ENCODE measurements at regions not wholly inside any gene's neighbourhood (a gene's known extent, or its start where the extent isn't known, plus 50 kb on each side); places are given as distances from the start of the nearest gene placed in this dataset.
"Not testable (repeated sequence)": the region's sequence is repeated elsewhere in the genome, so short reads cannot be mapped to it uniquely, and the experiment has no call there.

- no peak for TF ChIP-seq Cebpa-rat (IDR thresholded peaks at IDR 0.05)
- Histone ChIP-seq H3K4me1 (peaks cover 0 to 10% (median 0%) of the 10 kb centered on the region in 10 experiments; a peak in 1 of 20 replicates), H3K27ac (no peak overlapping the region), H3K36me3 (no peaks in the 10 kb centered on the region), H3K4me2 (no peak overlapping the region), H3K9ac (no peak overlapping the region), H3K4me3 (no peak overlapping the region), H4K20me1 (no peaks in the 10 kb centered on the region), H3K9me3 (replicated peaks in 1 of 11) (peaks cover 17 to 27% (median 22%) of the 10 kb centered on the region in 11 experiments), H3K27me3 (no peaks in the 10 kb centered on the region)
Measured at GRCh38 chr12:3378655-3379054, 112.3 kb upstream of the PRMT8 start.

GRCh38 chr12:3379079-3379478, 111.9 kb upstream of the PRMT8 start:
- Histone ChIP-seq H3K4me3 (no peak overlapping the region), H3K36me3 (no peaks in the 10 kb centered on the region), H4K20me1 (no peaks in the 10 kb centered on the region), H3K27ac (no peak overlapping the region), H3K9ac (no peak overlapping the region), H3K4me2 (no peak overlapping the region), H3K4me1 (peaks cover 0 to 10% (median 0%) of the 10 kb centered on the region in 10 experiments; a peak in 1 of 20 replicates), H3K27me3 (no peaks in the 10 kb centered on the region), H3K9me3 (replicated peaks in 1 of 11) (peaks cover 17 to 27% (median 22%) of the 10 kb centered on the region in 11 experiments)
- TF ChIP-seq Cebpa-rat (IDR thresholded peaks at IDR 0.05) = no peak

- peak in 4 of 11 experiments; percentile 7 to 49 (median 29); a peak in 2 of 22 replicates for TF ChIP-seq Cebpa-rat (IDR thresholded peaks at IDR 0.05)
- H3K27ac ChIP-seq = no peak overlapping the region
- H3K27me3 ChIP-seq = no peaks in the 10 kb centered on the region
- H4K20me1 ChIP-seq = no peaks in the 10 kb centered on the region
- H3K36me3 ChIP-seq = no peaks in the 10 kb centered on the region
- H3K9me3 ChIP-seq (replicated peaks in 1 of 11) = peaks cover 17 to 24% (median 21%) of the 10 kb centered on the region in 11 experiments
- no peak overlapping the region for H3K4me3 ChIP-seq
- H3K4me2 ChIP-seq = 0 out of 22 replicates have a peak overlapping the region, but pooled peaks of 2 of the 11 experiments have one; percentile 1 to 35
- H3K9ac ChIP-seq = no peak overlapping the region
- H3K4me1 ChIP-seq = peaks cover 0 to 10% (median 0%) of the 10 kb centered on the region in 10 experiments; a peak in 1 of 20 replicates
Measured at GRCh38 chr12:3380200-3381043, 110.6 kb upstream of the PRMT8 start.

- Histone ChIP-seq H3K9me3 (replicated peaks in 1 of 11) (peaks cover 10 to 15% (median 12%) of the 10 kb centered on the region in 11 experiments), H3K9ac (no peak overlapping the region), H3K4me2 (peak overlapping the region in 2 of 11 experiments; percentile 1 to 35; a peak in 1 of 22 replicates), H3K27ac (no peak overlapping the region), H3K27me3 (no peaks in the 10 kb centered on the region), H4K20me1 (no peaks in the 10 kb centered on the region), H3K4me1 (peaks cover 0 to 10% (median 0%) of the 10 kb centered on the region in 10 experiments; a peak in 1 of 20 replicates), H3K4me3 (no peak overlapping the region), H3K36me3 (no peaks in the 10 kb centered on the region)
- no peak for TF ChIP-seq Cebpa-rat (IDR thresholded peaks at IDR 0.05)
Measured at GRCh38 chr12:3381059-3382047, 109.7 kb upstream of the PRMT8 start.

- H3K4me1 ChIP-seq = no peaks in the 10 kb centered on the region
Measured at GRCh38 chr12:3389986-3390385, 101.0 kb upstream of the PRMT8 start.

GRCh38 chr12:3397596-3397995, 93.4 kb upstream of the PRMT8 start:
- H3K4me3 ChIP-seq, H3K4me1 ChIP-seq, H3K4me2 ChIP-seq, H3K36me3 ChIP-seq, H3K9ac ChIP-seq, H4K20me1 ChIP-seq, H3K27ac ChIP-seq, H3K27me3 ChIP-seq: not testable (repeated sequence)
- peaks cover 5 to 30% (median 18%) of the 10 kb centered on the region in 11 experiments; a peak in 18 of 22 replicates for H3K9me3 ChIP-seq (replicated peaks in 1 of 11)

More at GRCh38 chr12:3389986-3390385, 101.0 kb upstream of the PRMT8 start:
- TF ChIP-seq Cebpa-rat (IDR thresholded peaks at IDR 0.05) = no peak
- H3K27me3 ChIP-seq = no peaks in the 10 kb centered on the region
- H3K9ac ChIP-seq = no peak overlapping the region
- no peak overlapping the region for H3K27ac ChIP-seq
- H3K4me3 ChIP-seq = no peak overlapping the region
- H3K4me2 ChIP-seq = no peak overlapping the region
- H3K9me3 ChIP-seq (replicated peaks in 1 of 11) = 0 out of 22 replicates have a peak, but pooled peaks cover 0 to 3% (median 0%) of the 10 kb centered on the region in 11 experiments
- no peaks in the 10 kb centered on the region for H3K36me3 ChIP-seq
- H4K20me1 ChIP-seq = no peaks in the 10 kb centered on the region

- no peaks in the 10 kb centered on the region for H3K36me3 ChIP-seq
- no peaks in the 10 kb centered on the region for H3K27me3 ChIP-seq
- no peak for TF ChIP-seq Cebpa-rat (IDR thresholded peaks at IDR 0.05)
- H3K9me3 ChIP-seq (replicated peaks in 1 of 11) = peaks cover 12 to 37% (median 25%) of the 10 kb centered on the region in 11 experiments; a peak in 19 of 22 replicates
- no peak overlapping the region for H3K9ac ChIP-seq
- H4K20me1 ChIP-seq = no peaks in the 10 kb centered on the region
- H3K4me3 ChIP-seq = no peak overlapping the region
- H3K4me1 ChIP-seq = no peaks in the 10 kb centered on the region
- no peak overlapping the region for H3K4me2 ChIP-seq
- H3K27ac ChIP-seq = no peak overlapping the region
Measured at GRCh38 chr12:3398196-3398789, 92.7 kb upstream of the PRMT8 start.

GRCh38 chr12:3405821-3406220, 85.2 kb upstream of the PRMT8 start:
- Histone ChIP-seq H3K27ac (no peak overlapping the region), H3K9ac (no peak overlapping the region), H3K36me3 (no peaks in the 10 kb centered on the region; a peak in 1 of 22 replicates), H3K9me3 (replicated peaks in 1 of 11) (peaks cover 70 to 81% (median 76%) of the 10 kb centered on the region in 11 experiments), H3K4me1 (no peaks in the 10 kb centered on the region), H3K27me3 (no peaks in the 10 kb centered on the region), H3K4me3 (peak overlapping the region in 3 of 10 experiments; percentile 9 to 31 (median 10); a peak in 3 of 20 replicates), H4K20me1 (no peaks in the 10 kb centered on the region), H3K4me2 (no peak overlapping the region)
- TF ChIP-seq Cebpa-rat (IDR thresholded peaks at IDR 0.05) = no peak
